ENCODE measurements at regions not wholly inside any gene's neighbourhood (a gene's known extent, or its start where the extent isn't known, plus 50 kb on each side); places are given as distances from the start of the nearest gene placed in this dataset.

GRCh38 chr3:82276992-82277391 is 515.5 kb upstream of the GBE1 start:
- Histone ChIP-seq H3K4me3 (ENCODE audit: severe bottlenecking) (no peak overlapping the region), H3K27ac (ENCODE audit: poor library complexity, severe bottlenecking) (no peak overlapping the region), H3K4me1 (ENCODE audit: insufficient read depth, poor library complexity, severe bottlenecking) (no peaks in the 10 kb centered on the region), H3K9me3 (ENCODE audit: severe bottlenecking) (no peaks in the 10 kb centered on the region), H3K27me3 (ENCODE audit: insufficient read depth, poor library complexity, severe bottlenecking) (no peaks in the 10 kb centered on the region), H3K36me3 (ENCODE audit: low read depth) (no peaks in the 10 kb centered on the region)
- no peak for DNase-seq (ENCODE audit: low spot score)
- no peak for ATAC-seq (ENCODE audit: low read depth)
- TF ChIP-seq CTCF (IDR thresholded peaks at IDR 0.05; ENCODE audit: poor library complexity, severe bottlenecking), result no peak

DNA sequence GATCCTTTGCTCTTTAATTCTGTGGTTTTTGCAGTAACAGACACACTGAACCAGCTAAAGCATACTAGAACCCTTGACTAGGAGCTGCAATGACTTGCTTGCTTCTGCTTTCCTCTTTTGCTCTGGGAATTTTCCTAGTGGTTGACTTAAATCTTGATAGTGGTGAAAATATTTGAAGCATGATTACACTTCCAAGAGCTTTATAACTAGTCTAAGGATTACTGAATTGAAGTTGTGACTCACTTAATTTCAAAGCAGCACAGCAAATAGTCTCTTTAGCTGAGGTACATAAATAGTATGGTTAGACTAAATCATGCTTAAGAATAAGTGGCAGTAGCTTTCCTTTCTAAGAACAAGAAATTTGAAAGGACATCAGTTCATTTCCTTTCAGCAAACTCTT is 513.5 kb upstream of the GBE1 start:
- DNase-seq (ENCODE audit: low spot score) (no peak), ATAC-seq (ENCODE audit: low read depth) (no peak)
- TF ChIP-seq CTCF (IDR thresholded peaks at IDR 0.05; ENCODE audit: poor library complexity, severe bottlenecking), result no peak
- Histone ChIP-seq H3K27me3 (ENCODE audit: insufficient read depth, poor library complexity, severe bottlenecking) (no peaks in the 10 kb centered on the region), H3K27ac (ENCODE audit: poor library complexity, severe bottlenecking) (no peak overlapping the region), H3K36me3 (ENCODE audit: low read depth) (no peaks in the 10 kb centered on the region), H3K9me3 (ENCODE audit: severe bottlenecking) (no peaks in the 10 kb centered on the region), H3K4me3 (ENCODE audit: severe bottlenecking) (no peak overlapping the region), H3K4me1 (ENCODE audit: insufficient read depth, poor library complexity, severe bottlenecking) (no peaks in the 10 kb centered on the region)

DNA sequence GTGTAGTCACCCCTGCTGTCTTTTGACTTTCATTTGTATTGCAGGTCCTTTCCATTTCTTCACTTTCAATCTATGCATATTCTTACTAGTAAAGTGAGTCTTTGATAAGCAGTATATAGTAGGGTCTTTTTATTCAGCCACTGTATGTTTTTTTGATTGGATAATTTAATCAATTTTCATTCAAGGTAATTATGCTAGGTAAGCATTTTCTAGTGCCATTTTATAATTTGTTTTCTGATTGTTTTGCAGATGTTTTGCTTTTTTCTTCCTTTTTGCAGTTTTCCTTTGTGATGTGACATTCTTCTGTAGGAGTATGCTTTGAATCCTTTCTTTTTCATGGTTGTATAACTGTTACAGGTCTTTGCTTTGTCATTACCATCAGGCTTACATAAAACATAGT is 504.3 kb upstream of the GBE1 start:
- no peak for ATAC-seq (ENCODE audit: low read depth)
- TF ChIP-seq CTCF (IDR thresholded peaks at IDR 0.05; ENCODE audit: poor library complexity, severe bottlenecking), result no peak

DNA sequence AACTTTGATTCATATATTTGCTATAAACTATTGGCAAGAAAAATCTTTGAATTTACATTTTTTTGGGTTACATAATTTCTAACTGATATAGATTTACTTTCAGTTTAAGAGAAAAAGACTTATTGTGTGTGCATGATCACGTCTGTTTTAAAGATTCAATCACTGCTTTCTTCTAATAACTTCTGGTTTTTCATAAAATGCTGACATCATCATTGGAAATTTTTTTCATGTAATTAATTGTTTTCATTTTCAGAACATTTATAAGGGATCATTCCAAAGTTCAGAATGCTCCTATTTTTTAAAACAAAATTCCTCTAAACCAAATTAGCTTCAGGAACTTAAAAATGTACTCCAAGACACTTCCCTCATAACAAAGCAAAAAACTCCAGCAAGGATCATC is 500.7 kb upstream of the GBE1 start:
- no peak for TF ChIP-seq CTCF (IDR thresholded peaks at IDR 0.05; ENCODE audit: poor library complexity, severe bottlenecking)
- Histone ChIP-seq H3K4me3 (ENCODE audit: severe bottlenecking) (no peak overlapping the region), H3K9me3 (ENCODE audit: severe bottlenecking) (no peaks in the 10 kb centered on the region), H3K27ac (ENCODE audit: poor library complexity, severe bottlenecking) (no peak overlapping the region), H3K4me1 (ENCODE audit: insufficient read depth, poor library complexity, severe bottlenecking) (no peaks in the 10 kb centered on the region), H3K36me3 (ENCODE audit: low read depth) (no peaks in the 10 kb centered on the region), H3K27me3 (ENCODE audit: insufficient read depth, poor library complexity, severe bottlenecking) (no peaks in the 10 kb centered on the region)
- DNase-seq (ENCODE audit: low spot score) (no peak), ATAC-seq (ENCODE audit: low read depth) (no peak)

More for the DNA sequence above, 504.3 kb upstream of the GBE1 start:
- no peak overlapping the region for H3K4me3 ChIP-seq (ENCODE audit: severe bottlenecking)
- no peaks in the 10 kb centered on the region for H3K36me3 ChIP-seq (ENCODE audit: low read depth)
- H3K27me3 ChIP-seq (ENCODE audit: insufficient read depth, poor library complexity, severe bottlenecking), result no peaks in the 10 kb centered on the region
- DNase-seq (ENCODE audit: low spot score), result no peak
- H3K4me1 ChIP-seq (ENCODE audit: insufficient read depth, poor library complexity, severe bottlenecking), result no peaks in the 10 kb centered on the region
- no peak overlapping the region for H3K27ac ChIP-seq (ENCODE audit: poor library complexity, severe bottlenecking)
- no peaks in the 10 kb centered on the region for H3K9me3 ChIP-seq (ENCODE audit: severe bottlenecking)

- ATAC-seq (ENCODE audit: low read depth), result no peak
- H3K9me3 ChIP-seq (ENCODE audit: severe bottlenecking), result no peaks in the 10 kb centered on the region
Observed at GRCh38 chr3:82261637-82262036, 500.2 kb upstream of the GBE1 start.

More at GRCh38 chr3:82261637-82262036, 500.2 kb upstream of the GBE1 start:
- Histone ChIP-seq H3K27ac (ENCODE audit: poor library complexity, severe bottlenecking) (no peak overlapping the region), H3K36me3 (ENCODE audit: low read depth) (no peaks in the 10 kb centered on the region), H3K27me3 (ENCODE audit: insufficient read depth, poor library complexity, severe bottlenecking) (no peaks in the 10 kb centered on the region), H3K4me1 (ENCODE audit: insufficient read depth, poor library complexity, severe bottlenecking) (no peaks in the 10 kb centered on the region), H3K4me3 (ENCODE audit: severe bottlenecking) (no peak overlapping the region)
- TF ChIP-seq CTCF (IDR thresholded peaks at IDR 0.05; ENCODE audit: poor library complexity, severe bottlenecking), result no peak
- no peak for DNase-seq (ENCODE audit: low spot score)
